RKO (cell line): ENCODE measurements at regions not wholly inside any gene's neighbourhood (a gene's known extent, or its start where the extent isn't known, plus 50 kb on each side); places are given as distances from the start of the nearest gene placed in this dataset.

Experiments
- DNase-seq: peaks from one replicate; pipeline ENCODE4 v3.0.0-alpha.2; 2016; ENCODE audit warnings: low spot score

- DNase-seq, result no peak
Measured at GRCh38 chr11:112401036-112401769, 140.5 kb upstream of the PLET1 start.

- no peak for DNase-seq
Measured at GRCh38 chr11:112403432-112403831, 142.8 kb upstream of the PLET1 start.

- DNase-seq, result no peak
Measured at GRCh38 chr11:112404112-112404511, 143.5 kb upstream of the PLET1 start.

- DNase-seq, result no peak
Measured at GRCh38 chr11:112408517-112408916, 147.9 kb upstream of the PLET1 start.

- DNase-seq, result no peak
Measured at GRCh38 chr11:112410325-112410724, 149.7 kb upstream of the PLET1 start.

GRCh38 chr11:112412383-112412782, 151.7 kb upstream of the PLET1 start:
- no peak for DNase-seq

- no peak for DNase-seq
Measured at GRCh38 chr11:112417339-112417738, 156.7 kb upstream of the PLET1 start.

- DNase-seq, result no peak
Measured at GRCh38 chr11:112418438-112418837, 157.8 kb upstream of the PLET1 start.

GRCh38 chr11:112421879-112422278, 161.2 kb upstream of the PLET1 start:
- no peak for DNase-seq

GRCh38 chr11:112425121-112425520, 164.5 kb upstream of the PLET1 start:
- no peak for DNase-seq

GRCh38 chr11:112437096-112437495, 176.4 kb upstream of the PLET1 start:
- DNase-seq, result no peak

GRCh38 chr11:112439614-112440013, 179.0 kb upstream of the PLET1 start:
- no peak for DNase-seq

GRCh38 chr11:112440518-112440917, 179.9 kb upstream of the PLET1 start:
- no peak for DNase-seq

GRCh38 chr11:112448168-112448567, 187.5 kb upstream of the PLET1 start:
- DNase-seq, result no peak

GRCh38 chr11:112448806-112449205, 188.1 kb upstream of the PLET1 start:
- DNase-seq, result no peak

GRCh38 chr11:112451250-112451649, 190.6 kb upstream of the PLET1 start:
- DNase-seq, result no peak

- peak; percentile 33 for DNase-seq
Measured at GRCh38 chr11:112453601-112454577, 193.2 kb upstream of the PLET1 start.

- DNase-seq, result no peak
Measured at GRCh38 chr11:112454841-112455240, 194.2 kb upstream of the PLET1 start.

- DNase-seq, result no peak
Measured at GRCh38 chr11:112455791-112456190, 195.1 kb upstream of the PLET1 start.

GRCh38 chr11:112457532-112457931, 196.9 kb upstream of the PLET1 start:
- no peak for DNase-seq

GRCh38 chr11:112459001-112459400, 198.3 kb upstream of the PLET1 start:
- DNase-seq, result peak; percentile 58

GRCh38 chr11:112460141-112460540, 199.5 kb upstream of the PLET1 start:
- DNase-seq, result no peak

- DNase-seq, result no peak
Measured at GRCh38 chr11:112464949-112465348, 204.3 kb upstream of the PLET1 start.
